Smooth muscle cell (in vitro differentiated cells): ENCODE measurements at regions not wholly inside any gene's neighbourhood (a gene's known extent, or its start where the extent isn't known, plus 50 kb on each side); places are given as distances from the start of the nearest gene placed in this dataset.
A peak's percentile ranks its signal among the peaks of the same experiment; 100 is the strongest.

Experiments used
- DNase-seq: peaks from one replicate; lab custom pipeline; 2025; ENCODE audit not compliant: unreplicated experiment; lab: John Stamatoyannopoulos, UW
- H2AFZ ChIP-seq: fragments of 200-600 bp; sonication (generic); 2 replicates; pipeline ENCODE4 v1.6.0; 2016; ENCODE audit warnings: antibody characterized with exemption, low read depth, mild to moderate bottlenecking
- H3F3A ChIP-seq: fragments of 200-600 bp; sonication (generic); 2 replicates; pipeline ENCODE4 v1.6.0; 2017; ENCODE audit warnings: antibody characterized with exemption, low read depth
- H3K27ac ChIP-seq: fragments of 200-600 bp; sonication (generic); 2 replicates; pipeline ENCODE4 v1.5.1; 2016; ENCODE audit warnings: low read depth, mild to moderate bottlenecking
- H3K27me3 ChIP-seq: fragments of 200-600 bp; sonication (generic); 2 replicates; pipeline ENCODE4 v1.6.1; 2016; ENCODE audit warnings: low read depth, mild to moderate bottlenecking
- H3K36me3 ChIP-seq: fragments of 200-600 bp; sonication (generic); 2 replicates; pipeline ENCODE4 v1.5.1; 2016; ENCODE audit warnings: low read depth
- H3K4me1 ChIP-seq: fragments of 200-600 bp; sonication (generic); 2 replicates; pipeline ENCODE4 v1.5.1; 2016; ENCODE audit warnings: low read depth
- H3K4me2 ChIP-seq: fragments of 200-600 bp; sonication (generic); 2 replicates; pipeline ENCODE4 v1.6.0; 2016; ENCODE audit warnings: mild to moderate bottlenecking
- H3K4me3 ChIP-seq: fragments of 200-600 bp; sonication (generic); 2 replicates; pipeline ENCODE4 v1.5.1; 2016; ENCODE audit warnings: mild to moderate bottlenecking
- H3K79me2 ChIP-seq: fragments of 200-600 bp; sonication (generic); 2 replicates; pipeline ENCODE4 v1.6.0; 2016; ENCODE audit warnings: low read depth, mild to moderate bottlenecking
- H3K9ac ChIP-seq: fragments of 200-600 bp; sonication (generic); 2 replicates; pipeline ENCODE4 v1.6.0; 2016; ENCODE audit warnings: low read depth
- H3K9me3 ChIP-seq: fragments of 200-600 bp; sonication (generic); replicated peaks from 2 replicates; pipeline ENCODE4 v1.5.1; 2016; ENCODE audit warnings: low read depth
- H4K20me1 ChIP-seq: fragments of 200-600 bp; sonication (generic); 2 replicates; pipeline ENCODE4 v1.6.0; 2016; ENCODE audit warnings: low read depth
- WGBS: methylation state at CpG from one replicate; pipeline ENCODE4 v1.1.7; 2016; ENCODE audit warnings: low lambda C conversion rate; 5-methylcytosine and 5-hydroxymethylcytosine counted together
- TF ChIP-seq, protein P1 (sequence below): fragments of 200-600 bp; sonication (generic); IDR thresholded peaks from 2 replicates; pipeline ENCODE4 v1.5.1; 2017; ENCODE audit warnings: borderline replicate concordance, mild to moderate bottlenecking, antibody characterized with exemption; ENCODE audit not compliant: insufficient read depth, poor library complexity, severe bottlenecking

DNA sequence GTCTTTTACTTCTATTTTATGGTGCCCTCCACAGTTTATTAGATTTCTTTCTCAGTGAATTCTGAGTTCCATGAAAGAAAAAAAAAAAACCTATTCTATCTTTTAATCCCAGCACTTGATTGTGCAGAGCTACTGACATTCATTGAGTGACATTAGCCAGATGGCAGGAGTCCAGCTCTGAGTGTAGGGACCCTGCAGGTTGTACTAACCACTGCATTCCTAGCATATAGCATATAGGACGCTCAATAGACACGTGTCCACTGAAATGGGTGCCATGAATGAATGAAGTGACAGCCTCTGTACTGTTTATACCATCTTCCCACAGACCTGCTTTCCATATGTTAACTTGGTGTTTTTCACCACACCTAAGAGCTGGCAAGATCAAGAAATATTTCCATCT, 206.3 kb downstream of the RAP2A start:
- TF ChIP-seq, protein P1, sequence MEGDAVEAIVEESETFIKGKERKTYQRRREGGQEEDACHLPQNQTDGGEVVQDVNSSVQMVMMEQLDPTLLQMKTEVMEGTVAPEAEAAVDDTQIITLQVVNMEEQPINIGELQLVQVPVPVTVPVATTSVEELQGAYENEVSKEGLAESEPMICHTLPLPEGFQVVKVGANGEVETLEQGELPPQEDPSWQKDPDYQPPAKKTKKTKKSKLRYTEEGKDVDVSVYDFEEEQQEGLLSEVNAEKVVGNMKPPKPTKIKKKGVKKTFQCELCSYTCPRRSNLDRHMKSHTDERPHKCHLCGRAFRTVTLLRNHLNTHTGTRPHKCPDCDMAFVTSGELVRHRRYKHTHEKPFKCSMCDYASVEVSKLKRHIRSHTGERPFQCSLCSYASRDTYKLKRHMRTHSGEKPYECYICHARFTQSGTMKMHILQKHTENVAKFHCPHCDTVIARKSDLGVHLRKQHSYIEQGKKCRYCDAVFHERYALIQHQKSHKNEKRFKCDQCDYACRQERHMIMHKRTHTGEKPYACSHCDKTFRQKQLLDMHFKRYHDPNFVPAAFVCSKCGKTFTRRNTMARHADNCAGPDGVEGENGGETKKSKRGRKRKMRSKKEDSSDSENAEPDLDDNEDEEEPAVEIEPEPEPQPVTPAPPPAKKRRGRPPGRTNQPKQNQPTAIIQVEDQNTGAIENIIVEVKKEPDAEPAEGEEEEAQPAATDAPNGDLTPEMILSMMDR, result no peak
- Histone ChIP-seq H3K79me2 (no peaks in the 10 kb centered on the region), H4K20me1 (no peaks in the 10 kb centered on the region), H3K27me3 (no peaks in the 10 kb centered on the region), H3K9ac (no peak overlapping the region), H3K4me2 (no peak overlapping the region), H3K27ac (no peak overlapping the region), H3K9me3 (no peaks in the 10 kb centered on the region), H2AFZ (no peak overlapping the region), H3F3A (no peaks in the 10 kb centered on the region), H3K4me3 (no peak overlapping the region), H3K4me1 (no peaks in the 10 kb centered on the region), H3K36me3 (no peaks in the 10 kb centered on the region)
- 87% methylated on average over 2 of the region's 2 CpGs for WGBS
- DNase-seq, result no peak

DNA sequence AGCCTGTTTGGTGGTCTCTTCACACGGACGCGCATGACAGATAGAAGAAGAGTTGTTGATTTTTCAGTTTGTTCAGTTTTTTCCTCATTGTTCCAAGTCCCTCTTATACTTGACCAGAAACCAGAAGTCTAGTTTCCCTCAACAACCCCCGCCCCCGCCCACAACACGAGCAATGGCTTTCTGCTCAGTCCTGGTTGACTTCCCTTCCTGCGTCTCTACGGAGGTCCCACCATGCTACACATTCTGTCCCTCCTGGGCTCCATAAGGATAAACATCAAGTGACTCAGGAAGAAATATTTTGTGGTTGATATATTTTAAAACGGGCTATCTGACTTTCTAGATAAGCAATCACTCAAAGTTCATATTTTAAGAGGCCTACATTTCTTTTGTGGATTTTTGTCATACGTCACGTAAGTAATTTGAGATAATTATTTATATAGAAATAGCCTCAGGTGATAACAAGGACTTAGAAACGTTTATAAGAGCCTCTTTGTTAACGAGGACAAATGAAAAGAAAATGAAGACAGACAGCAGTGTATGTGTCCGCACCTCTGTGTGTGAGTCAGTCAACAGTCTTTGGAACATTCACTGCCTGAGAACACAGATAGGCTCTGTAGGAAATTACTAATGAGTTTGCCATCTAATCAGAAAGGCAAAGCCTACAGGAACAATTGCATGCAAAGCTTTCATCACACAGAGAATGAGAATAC, 214.4 kb downstream of the RAP2A start:
- Histone ChIP-seq H3K4me2 (peak overlapping the region; percentile 45), H3K36me3 (no peaks in the 10 kb centered on the region), H3K27ac (peak overlapping the region; percentile 43), H3K4me1 (peaks cover 5% of the 10 kb centered on the region), H3K27me3 (no peaks in the 10 kb centered on the region), H3F3A (no peaks in the 10 kb centered on the region), H3K4me3 (no peak overlapping the region), H3K9me3 (no peaks in the 10 kb centered on the region), H3K9ac (no peak overlapping the region), H2AFZ (no peak overlapping the region), H3K79me2 (no peaks in the 10 kb centered on the region), H4K20me1 (no peaks in the 10 kb centered on the region)
- DNase-seq, result no peak
- TF ChIP-seq, protein P1, result no peak
- WGBS, result 50% methylated on average over 14 of the region's 14 CpGs

DNA sequence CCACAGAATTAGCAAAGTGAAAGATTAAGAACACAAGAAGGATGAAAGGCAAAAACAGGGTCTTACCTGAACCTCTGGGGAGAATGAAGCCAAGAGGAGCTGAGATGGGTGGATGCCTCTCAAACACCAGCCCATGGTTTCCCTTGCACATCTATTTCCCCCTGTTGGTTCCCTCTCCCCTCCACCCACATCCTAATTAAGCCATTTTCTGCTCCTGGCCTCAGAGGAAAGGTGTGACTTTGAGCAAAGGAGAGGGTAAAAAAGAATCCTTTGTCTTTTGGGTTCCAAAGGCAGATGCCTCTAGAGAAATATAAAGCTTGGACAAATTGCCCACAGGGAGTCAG, 214.9 kb downstream of the RAP2A start:
- H3K4me2 ChIP-seq, result peak overlapping the region; percentile 45

More for the DNA sequence above, 214.9 kb downstream of the RAP2A start:
- TF ChIP-seq, protein P1, result no peak
- H4K20me1 ChIP-seq, result no peaks in the 10 kb centered on the region
- no peaks in the 10 kb centered on the region for H3K27me3 ChIP-seq
- no peaks in the 10 kb centered on the region for H3K9me3 ChIP-seq
- H3K4me3 ChIP-seq, result no peak overlapping the region
- H3K9ac ChIP-seq, result no peak overlapping the region
- H3K36me3 ChIP-seq, result no peaks in the 10 kb centered on the region
- H3K27ac ChIP-seq, result peak overlapping the region; percentile 50
- no peak overlapping the region for H2AFZ ChIP-seq
- H3K4me1 ChIP-seq, result peaks cover 5% of the 10 kb centered on the region
- H3F3A ChIP-seq, result no peaks in the 10 kb centered on the region
- DNase-seq, result no peak
- no peaks in the 10 kb centered on the region for H3K79me2 ChIP-seq
